HG03103 (cell line): ENCODE measurements at regions not wholly inside any gene's neighbourhood (a gene's known extent, or its start where the extent isn't known, plus 50 kb on each side); places are given as distances from the start of the nearest gene placed in this dataset.

ENCODE experiments used
- ATAC-seq: cut with Tn5 transposase; IDR thresholded peaks from one replicate; pipeline ENCODE4 v1.9.1; 2021; ENCODE audit warnings: low read depth; ENCODE audit not compliant: unreplicated experiment

DNA sequence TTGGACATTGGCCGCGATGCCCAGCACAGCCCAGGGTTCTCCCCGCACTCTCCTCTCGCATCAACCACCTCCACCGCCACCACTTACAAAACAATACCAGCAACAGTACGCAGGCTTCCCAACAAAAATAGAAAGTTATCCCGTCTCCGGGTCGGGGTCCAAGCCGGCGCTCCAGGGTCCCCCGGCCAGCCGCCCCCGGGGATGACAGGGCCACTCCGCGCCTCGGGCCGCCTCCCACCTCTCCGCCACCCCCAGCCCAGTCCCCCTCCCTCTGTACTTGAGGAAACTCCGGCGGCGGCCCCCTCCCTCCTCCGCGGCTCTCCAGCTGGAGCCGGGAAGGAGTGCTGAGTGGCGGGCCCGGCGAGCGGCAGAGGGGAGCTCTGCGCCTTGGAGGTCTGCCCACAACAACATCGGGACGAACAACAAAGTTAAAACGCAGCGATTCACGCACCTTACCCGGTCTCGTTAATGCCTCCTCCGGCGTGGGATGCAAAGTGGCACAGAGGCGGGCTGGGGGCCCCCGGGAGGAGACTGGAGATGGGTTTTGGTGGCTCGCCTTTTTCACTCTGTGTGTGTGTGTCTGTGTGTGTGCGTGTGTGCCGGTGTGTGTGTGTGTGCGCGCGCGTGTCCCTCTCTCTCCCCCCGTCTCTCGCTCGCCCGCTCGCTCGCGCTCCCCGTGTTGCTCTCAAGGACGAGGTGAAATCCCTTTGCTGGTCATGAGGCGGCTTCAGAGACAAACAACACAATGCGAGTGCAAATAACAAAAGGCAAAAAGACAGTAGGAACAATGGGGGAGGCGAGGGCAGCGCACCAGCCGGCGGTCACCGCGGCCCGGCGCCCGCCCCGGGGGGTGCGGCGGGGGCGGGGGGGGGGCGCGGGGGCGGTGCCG lies 386.8 kb downstream of the BCAT1 start:
- no peak for ATAC-seq

DNA sequence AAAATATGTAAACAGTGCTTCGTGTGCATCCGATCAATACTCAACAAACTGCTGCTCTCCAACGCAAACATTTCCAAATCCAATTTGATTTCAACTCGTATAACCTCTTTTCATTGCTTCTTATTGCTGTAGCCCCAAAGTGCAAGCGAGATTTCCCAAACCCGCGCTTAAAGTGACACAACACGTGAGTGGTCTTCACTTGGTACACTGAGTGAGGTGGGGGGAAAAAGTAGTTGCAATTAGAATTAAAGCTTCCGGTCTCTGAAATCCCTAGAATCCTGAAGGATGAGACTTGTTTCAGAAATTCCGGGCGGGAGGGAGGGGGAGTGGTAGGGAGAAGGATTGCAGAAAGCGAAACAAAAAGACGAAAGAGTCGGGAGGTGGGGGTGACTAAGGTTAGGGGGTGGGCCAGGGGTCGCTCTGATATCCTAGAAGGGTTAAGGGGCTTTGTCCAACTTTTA lies 387.5 kb downstream of the BCAT1 start:
- ATAC-seq: no peak

DNA sequence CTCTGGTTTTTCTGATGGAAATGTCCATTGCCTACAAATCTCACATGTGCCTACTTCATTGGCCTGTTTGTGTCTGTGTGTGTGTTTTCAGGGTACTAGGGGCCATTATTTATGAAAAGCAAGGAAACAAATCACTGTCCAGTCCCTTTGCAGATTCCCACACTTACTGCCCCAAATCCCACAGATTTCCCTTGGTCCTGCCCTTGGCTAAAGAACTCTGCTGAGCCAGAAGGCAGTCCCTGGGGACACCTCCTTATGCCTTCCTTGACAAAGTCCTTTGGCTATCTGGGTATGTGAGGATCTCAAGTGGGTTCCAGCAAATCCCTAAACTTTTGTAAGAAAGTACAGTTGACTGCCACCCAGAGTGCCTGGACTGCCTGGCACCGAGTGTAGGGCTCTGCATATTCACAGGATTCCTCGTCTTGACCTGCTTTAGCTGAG lies 388.1 kb downstream of the BCAT1 start:
- no peak for ATAC-seq

DNA sequence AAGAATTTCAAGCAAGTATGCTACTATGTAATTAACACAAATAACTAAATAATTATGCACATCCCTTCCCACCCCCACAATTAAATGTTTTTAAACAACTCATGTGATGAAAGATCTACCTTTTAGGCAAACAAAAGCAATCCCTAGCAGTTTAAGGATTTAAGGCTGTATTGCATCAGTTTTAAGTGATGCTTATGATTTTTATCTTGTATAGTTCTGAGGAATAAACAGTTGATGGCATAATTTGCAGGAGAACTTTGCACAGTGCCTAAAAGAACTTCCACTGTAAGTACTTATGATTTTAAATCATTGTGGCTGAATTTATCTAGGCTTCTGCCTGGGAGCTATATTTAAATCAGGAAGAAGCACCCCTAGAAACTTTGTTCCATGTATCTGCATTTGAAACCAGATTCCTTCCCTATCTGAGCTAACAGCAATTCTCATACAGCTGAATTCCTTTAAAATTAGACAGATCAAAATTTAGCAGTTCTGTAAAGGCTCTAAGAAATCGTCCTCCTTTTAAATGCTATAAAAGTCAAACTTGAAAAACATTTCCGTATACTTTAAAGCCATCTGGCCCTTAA lies 388.6 kb downstream of the BCAT1 start:
- no peak for ATAC-seq

DNA sequence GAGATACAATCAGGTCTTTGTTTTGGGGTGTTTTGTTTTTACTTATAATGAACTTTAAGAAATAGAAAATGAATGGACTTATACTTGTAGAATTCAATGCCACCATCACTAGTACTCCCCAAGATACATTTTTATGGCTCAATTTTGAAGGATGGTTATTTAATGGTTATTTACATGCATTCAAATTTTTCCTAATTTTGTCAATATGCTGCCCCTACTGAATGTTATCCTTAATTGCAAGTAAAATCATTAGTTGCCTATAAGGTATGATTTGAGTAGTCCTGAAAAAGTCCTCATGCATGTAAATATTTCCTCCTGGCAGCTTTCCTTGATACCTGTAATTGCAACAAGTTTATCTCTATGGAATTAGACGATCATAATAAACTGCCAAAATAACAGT lies 391.2 kb downstream of the BCAT1 start:
- ATAC-seq: no peak

DNA sequence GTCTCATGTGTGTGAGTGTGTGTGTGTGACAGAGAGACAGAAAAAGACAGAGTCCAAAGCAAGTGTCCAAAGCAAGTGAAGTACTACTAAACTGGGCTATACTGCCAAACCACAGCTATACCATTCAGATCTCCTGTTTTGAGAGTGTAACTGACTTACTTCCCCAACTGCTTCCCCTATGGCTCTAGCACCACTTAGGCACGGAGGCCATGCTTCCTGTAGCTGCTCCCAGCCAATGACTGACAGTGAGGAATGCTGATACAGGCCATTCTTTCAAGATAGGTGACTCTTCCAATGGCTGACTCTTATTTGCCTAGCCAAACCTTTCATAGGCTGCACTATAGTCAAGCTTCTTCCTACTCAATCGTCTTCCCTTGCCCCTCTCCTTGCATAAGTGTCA lies 393.2 kb downstream of the BCAT1 start:
- ATAC-seq: no peak

DNA sequence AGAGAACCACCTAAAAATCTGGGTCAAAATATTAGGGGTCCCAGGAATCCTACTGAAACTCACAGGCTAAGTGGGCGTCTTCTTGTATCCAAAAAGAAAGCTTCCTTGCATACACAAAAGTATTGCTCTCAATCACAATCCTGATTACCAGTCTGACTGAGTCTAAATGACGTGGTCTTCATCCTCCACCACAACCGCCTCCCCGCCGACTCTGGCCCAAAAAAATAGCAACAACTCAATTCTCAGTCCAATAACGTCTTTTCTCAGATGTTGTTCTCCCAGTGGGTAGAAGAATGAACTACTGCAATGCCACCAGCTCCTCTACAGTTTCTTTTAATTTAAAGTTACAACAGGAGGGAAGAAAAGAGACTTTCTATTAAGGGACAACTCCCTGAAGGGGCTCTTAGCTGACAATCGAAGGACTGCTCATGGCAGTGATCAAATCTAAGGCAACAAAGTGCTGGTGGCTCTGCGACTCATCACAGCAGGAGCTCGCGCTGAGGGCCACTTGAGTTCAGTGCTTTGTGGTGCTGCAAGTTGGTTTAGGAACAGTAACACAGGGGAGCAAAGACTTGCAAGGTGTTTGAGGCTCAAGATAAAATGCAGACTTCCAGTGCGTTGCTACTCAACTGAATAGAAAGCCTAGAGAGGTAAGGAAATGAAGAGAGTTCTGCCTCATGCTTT lies 394.1 kb downstream of the BCAT1 start:
- no peak for ATAC-seq

DNA sequence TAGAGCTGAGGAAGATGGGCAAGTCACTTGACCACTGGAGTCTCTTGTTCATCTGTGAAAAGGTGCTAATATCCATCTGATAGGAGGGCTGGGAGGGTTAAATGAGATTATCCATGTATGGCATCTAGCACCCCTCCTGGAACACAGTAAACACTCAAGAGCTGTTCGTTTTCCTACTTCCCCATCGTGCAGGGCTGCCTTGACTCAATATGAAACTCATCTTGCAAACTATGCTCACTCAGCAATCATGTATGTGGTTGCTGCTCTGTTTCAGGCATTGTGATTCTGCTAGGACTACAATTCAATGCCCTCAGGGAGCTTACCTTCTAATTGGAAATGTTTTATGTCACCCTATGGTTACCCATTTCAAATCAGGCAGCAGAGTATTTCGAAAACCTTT lies 395.6 kb downstream of the BCAT1 start:
- no peak for ATAC-seq

DNA sequence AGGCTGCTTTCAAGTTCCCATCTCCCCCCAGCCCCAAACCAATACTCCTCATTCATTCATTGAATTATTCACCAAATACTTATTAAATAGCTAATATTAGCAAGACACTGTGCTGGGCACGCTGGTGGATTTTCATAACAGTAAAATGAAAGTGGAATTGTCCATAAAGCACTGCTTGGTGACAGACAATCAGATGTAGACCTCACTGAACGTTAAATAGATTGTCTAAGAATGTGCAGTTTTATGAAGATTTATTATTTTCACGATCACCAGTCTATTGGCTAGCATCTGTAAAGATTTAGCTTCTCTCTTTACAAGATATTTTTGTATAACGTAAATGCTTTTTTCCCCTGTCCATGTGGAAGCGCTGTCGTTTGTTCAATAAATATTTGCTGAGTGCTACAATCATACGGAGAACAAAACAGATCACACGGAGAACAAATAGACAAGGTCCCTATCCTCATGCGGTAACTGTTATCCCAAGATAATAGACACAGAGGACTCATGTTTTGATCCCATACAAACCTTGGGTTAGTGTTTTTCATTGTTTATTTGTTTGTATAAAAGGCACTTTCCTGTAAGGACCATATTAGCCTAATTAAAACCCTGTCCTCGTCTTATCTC lies 397.6 kb downstream of the BCAT1 start:
- ATAC-seq: no peak

DNA sequence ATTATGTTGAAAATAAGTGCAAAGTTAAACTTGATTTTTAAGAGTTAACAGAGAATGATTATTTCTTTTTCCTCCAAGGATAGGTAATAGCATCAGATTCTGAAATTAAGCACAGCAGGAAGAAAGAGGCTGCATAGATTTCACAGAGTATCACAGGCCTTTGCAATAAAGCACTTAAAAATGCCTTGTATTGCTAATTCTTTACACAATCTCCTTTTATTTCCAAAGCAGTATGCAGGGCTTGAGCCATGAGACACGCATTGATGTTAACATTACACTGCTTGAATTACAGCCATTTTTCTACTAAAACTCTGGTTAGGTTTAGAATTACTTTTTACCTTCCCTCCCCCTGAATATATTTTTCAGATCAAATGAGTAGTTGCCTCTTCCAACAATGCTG lies 398.3 kb downstream of the BCAT1 start:
- ATAC-seq: no peak

DNA sequence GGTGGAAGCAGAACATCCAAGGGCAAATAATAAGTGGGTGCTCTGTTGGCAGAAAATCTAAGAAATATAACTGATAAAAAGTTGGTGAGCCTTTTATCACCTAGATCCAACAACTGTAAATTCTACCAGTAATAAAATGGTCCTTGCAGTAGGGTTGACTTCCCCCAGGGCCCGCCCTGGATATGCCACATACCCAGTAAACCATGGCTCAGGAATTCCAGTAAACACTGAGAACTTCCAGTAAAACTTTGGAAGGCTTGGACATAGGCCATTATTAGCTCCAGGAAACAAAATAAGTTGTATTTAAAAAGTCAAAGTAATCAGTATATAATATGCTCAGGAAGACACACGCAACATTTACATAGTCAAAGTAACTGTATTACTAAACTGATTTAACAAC lies 402.2 kb downstream of the BCAT1 start:
- no peak for ATAC-seq

DNA sequence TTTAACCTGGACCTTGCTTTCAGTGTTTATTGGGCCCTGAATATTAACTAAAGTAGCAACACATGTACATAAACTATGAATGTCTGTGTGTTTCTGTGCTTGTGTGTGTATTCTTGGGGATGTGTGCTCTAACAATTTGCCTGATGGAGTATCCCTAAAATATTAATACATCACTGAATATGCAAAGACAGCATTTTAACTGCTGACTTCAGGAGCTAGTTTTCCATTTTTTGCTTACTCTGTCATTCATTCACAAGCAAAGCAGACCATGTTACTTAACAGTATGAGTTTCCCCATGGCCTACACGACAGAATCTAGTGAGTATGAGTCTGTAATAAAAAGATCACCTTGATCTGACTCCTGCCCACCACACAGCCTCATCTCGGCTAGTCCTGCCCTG lies 402.8 kb downstream of the BCAT1 start:
- ATAC-seq: no peak

DNA sequence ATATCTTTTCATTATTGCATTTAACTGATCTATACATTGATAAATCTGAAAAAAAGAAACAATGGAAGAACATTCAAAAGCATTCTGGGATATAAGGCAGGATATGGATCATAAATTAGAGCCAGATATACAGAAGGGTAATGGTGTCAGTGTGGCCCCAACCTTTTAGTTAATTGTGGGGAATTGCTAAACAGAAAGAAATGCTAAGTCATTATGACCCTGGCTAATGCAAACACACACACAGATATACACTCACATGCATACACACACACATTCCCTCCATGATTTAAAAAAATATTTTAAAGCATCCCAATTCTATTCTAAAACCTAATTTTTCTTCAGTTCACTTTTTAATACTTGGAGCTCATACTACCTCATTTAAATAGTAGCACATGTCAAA lies 404.5 kb downstream of the BCAT1 start:
- ATAC-seq: no peak

DNA sequence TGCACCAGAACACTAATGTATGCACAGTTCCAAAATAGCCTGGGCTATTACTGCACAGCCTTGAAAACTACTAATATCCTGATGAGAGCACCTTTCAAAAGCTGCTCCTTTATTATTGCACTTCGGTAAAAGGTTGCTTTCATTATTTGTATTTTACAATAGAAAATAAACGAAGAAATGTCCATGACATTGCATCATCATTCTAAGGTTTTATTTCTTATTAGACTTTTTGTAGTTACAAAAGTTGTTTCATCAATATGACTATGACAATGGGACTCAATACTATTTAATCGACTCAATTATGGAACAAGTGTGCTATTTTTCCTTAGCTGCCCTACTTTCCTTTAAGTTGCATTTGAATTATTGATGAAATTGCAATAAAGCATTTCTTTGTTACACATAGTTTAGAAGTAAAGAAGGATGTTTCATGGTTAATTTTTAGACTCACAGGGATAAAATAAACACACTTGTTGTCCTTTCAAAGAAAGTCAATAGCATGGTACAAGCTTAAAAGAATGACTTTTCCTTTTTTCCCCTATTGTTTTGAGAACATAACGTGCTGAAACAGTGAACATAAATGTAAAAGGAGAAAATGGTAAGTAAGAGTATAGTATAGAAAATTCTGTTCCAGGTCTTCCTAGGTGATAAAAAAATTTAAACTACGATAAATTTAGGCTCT lies 407.6 kb downstream of the BCAT1 start:
- ATAC-seq: no peak

DNA sequence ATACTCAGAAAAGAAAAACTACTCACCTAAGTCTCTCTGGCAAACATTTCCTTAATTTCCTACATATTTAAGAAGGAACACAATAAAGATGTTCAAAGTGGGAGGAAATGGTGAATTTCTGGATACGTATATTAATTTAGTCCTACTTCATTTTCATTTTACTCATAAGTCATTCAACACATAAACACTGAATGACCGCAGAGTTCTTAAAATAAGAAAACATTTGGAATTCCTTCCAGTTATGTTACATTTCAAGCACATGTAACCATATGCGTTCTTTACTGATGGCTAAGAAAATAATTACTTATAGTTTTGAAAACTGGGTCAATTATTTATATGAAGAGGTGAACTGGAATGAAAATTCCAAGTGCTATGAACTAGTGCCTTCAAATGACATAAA lies 409.3 kb downstream of the BCAT1 start:
- ATAC-seq: no peak

DNA sequence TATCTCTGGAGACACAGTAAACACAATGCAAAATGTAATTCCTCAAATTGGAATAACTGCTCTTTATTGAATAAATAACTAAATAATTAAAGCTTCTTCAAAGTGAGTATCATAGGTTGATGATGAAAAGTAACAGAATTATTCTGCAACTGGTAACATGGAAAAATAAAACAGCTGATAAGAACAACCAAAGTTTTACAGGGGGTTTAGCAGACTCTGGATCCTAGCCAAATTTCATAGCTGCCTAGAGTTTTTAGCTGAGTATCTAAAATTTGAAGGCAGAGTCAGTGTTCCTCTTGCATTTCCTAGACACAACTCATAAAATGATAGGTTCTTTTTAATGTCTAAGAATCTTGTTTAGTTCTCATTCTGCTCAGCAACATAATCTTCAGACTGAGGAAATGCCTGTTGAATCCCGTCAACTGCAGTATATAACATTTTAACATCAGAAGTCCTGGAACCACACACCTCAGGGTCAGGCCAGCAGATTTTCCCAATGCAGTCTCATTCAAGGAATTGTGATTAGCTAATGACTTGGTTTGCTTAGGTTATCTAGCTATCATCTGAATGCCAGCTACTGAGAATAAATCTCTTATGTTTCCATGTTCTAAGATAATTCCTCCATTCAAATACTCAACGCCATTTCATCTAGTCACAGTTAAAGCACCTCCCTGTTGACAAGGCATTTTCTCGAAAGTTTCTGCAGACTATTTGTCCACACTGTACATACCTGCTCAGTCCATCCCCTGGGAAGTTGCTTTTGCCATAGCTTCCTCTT lies 411.6 kb downstream of the BCAT1 start:
- no peak for ATAC-seq

DNA sequence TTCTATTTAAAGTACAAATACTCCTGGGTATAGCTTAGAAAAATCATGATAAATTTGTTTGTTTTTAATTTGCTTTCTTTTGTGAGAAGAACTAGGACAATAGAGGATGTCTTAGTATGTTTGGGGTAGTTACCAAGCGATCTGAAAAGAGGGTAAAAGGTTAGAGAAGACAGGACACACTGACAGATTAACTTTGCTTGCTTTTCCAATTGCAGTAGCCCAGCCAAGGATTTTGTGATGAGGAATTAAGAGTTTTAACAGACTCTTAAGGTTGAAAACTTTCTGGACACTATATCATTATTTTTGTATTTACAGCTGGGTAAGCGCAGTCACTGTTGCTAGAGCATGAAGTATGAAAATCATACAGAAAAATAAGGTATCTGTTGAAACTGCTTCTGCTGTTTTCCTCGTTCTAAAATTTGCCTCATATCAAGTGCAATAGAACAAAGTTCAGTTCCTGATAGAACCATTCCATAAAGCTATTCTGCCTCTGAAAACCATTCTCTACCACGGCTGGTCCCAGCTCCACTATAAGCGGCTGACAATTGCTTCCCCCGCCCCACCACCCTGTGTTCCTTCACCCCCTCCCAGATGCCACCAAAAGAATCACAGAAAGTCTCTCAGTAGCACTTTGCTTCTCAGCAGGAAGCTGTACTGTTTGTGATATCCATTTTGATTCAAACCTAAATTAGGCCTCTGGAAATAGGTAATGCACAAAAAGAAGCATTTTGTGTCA lies 413.4 kb downstream of the BCAT1 start:
- ATAC-seq: no peak

DNA sequence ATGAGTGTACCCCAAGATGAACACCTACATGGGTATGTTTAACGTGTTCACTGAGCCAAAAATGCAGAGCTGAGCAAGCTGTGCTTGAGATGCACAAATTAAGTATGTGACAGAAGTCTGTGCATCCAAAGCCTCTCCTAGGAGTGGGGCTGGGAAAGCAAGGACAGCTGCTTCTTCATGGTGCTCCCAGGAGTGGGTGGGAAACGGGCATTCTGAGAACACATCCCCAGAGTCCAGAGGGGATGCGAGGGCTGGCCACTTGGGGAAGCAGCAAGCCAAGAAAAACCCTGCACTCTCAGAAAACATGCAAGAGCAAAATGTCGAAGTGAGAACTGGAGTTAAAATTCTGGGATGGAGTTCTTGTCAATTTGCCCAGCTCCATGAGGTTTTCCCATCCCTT lies 414.3 kb downstream of the BCAT1 start:
- no peak for ATAC-seq

DNA sequence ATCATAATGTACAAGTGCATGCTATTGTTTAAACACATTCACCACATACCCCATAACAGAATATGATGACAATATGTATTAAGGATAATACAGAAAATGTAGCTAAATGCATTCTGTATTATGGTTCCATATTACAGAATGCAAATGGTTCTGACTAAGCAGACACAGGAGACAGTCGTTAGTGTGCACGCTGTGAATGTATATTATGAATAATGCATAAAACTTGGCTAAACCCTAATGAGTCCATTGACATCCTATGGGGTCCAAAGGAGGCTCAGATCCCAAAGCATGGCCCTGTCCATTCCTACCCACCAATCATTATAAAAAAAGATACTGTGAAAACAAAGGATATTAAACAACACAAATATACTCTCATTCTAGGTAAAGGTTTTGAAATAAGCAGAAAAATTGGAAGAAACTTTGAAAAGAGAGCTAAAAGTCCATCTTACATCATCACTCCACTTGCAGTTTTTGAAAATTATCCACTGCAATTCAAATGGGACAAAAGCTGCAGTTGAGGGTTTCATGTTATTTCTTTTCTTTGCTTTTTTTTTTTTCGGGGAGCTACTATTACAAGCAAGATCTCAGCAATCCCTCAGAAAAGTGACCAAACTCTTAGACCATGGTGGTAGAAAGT lies 415.1 kb downstream of the BCAT1 start:
- no peak for ATAC-seq
